ENCODE measurements at regions not wholly inside any gene's neighbourhood (a gene's known extent, or its start where the extent isn't known, plus 50 kb on each side); places are given as distances from the start of the nearest gene placed in this dataset.

DNA sequence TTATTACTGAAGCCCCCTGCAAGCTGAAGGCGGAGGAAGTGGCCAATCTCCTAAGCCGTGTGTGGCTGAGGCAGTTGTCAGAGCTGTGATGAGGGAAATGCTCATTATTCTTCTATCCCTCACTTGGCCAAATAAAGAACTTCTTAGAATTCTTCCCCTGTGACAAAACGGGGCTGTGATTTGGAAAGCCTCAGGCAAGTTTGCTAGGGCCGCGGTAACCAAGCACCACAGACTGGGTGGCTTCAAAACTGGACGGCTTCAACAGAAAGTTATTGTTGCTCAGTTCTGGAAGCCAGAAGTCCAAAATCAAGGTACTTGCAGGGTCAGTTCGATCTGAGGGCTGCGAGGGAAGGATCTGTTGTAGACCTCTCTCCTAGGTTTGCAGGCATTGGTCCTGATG, 72.3 kb upstream of the STEAP1B start:
- DNase-seq = no peak
- intact Hi-C loops (cut with DNase I) = no loop called here

DNA sequence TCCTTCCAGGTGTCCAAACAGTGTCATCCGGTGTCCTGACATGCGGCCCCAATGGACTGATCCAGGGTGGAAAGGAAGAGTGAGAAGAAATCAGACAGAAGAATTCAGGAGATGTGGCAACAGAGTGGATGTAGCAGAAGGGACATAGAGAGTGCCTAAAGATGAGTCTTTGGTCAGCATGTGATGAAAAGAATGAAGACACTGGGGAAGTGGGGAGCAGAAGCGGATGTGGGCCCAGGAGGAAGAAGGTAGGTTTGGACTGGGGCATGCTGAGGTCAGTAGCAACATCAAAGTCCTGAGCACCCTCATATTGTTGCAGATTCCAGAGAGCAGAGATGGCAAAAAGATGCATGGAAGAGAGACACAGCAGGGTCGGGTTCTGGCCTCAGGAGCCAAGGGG, 71.8 kb upstream of the STEAP1B start:
- intact Hi-C loops (cut with DNase I) = no loop called here
- DNase-seq = peak in 2 of 42 donors; percentile 25 to 30

DNA sequence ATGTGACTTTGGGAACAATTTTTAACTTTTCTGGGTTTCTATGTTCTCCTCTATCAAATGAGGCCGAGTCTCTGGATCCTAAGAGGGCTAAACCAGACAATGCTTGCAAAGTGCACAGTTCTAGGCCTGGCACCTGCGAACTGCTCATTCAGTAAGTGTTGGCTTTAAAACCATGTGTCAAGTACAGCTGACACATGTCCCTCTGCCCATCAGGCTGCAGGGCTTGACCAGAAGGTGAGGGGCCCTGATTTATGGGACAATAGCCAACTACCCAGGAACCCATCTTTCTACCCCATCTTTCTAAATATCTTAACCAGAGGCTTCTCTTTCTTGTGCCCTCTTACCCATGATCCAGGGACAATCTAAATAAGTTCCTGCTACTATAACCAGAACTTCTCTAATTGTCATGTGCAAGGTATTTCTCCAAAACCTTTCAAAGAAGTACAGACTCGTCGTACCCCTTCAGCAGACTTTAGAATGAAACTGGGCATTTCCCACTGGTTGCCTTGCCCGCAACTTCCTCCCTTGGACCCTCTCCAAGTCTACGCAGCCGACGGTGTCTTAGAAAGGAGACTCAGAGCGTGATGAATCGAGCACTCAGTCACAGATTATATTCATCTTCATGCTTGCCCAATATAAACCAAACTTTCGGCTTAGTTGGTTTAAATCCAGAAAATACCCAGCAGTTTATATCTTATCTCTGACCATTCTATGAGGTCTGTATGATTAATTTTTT, 69.8 kb upstream of the STEAP1B start:
- intact Hi-C loops (cut with DNase I) = no loop called here
- peak in 13 of 42 donors; percentile 20 to 57 (median 37) for DNase-seq

DNA sequence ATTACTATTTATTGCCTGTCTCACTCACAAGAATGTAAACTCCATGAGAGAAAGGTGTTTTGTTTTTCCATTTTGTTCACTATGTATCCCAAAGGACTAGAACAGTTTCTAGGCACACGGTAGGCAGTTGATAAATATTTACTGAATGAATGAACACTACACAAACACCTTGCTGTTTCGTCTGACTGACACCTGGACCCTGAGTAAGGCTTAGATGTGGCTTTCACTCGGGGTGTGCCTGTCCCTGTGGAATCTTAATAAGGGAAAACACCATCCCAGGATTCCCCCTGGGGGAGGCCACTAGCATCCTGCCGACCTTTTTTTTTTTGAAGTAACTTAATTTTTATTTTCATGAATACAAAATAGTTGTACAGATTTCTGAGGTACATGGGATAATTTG, 66.6 kb upstream of the STEAP1B start:
- DNase-seq = no peak
- intact Hi-C loops (cut with DNase I) = no loop called here

DNA sequence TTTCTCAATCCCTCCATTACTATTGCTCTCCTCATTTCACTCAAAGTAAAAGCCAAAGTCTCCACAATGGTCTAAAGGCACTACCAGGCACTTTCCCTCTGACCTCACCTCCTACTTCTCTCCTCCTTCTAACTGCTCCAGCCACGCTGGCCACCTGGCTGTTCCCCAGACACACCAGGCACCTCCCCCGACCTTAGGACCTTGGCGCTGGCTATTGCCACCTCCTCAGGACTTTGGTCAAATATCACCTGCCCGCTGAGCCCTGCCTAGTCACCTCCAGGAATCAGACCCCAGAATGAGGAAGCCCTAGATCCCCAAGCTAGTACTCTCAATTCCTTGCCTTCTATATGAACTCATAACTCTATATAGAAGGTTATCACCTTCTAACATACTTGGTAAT, 66.2 kb upstream of the STEAP1B start:
- intact Hi-C loops (cut with DNase I) = no loop called here

DNA sequence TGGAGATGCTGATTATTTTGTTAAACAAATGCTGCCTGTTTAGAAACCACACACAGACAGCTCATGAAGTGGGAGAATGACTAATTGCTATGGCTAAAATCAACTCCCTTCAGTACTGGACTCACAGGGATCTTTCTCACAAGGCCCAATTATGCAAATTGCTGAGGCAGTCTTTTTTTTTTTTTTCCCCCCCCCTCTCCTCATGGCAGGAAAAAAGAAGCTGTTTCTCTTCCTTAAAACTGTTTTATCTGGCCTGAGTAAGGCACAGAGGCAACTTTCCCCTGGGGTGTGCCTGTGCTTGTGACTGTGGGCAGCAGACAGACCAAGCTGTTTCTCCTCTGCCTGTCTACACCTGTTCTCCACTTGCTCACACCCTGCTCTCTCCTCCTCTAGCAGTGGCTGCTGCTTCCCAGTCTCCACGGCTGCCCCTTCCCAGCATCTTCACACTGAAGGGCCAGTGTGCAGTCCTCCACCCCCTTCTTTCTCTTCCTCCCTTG, 65.4 kb upstream of the STEAP1B start:
- peak in 6 of 42 donors; percentile 25 to 52 (median 36) for DNase-seq
- intact Hi-C loops (cut with DNase I) = no loop called here

More for the DNA sequence above, 66.2 kb upstream of the STEAP1B start:
- DNase-seq = no peak

DNA sequence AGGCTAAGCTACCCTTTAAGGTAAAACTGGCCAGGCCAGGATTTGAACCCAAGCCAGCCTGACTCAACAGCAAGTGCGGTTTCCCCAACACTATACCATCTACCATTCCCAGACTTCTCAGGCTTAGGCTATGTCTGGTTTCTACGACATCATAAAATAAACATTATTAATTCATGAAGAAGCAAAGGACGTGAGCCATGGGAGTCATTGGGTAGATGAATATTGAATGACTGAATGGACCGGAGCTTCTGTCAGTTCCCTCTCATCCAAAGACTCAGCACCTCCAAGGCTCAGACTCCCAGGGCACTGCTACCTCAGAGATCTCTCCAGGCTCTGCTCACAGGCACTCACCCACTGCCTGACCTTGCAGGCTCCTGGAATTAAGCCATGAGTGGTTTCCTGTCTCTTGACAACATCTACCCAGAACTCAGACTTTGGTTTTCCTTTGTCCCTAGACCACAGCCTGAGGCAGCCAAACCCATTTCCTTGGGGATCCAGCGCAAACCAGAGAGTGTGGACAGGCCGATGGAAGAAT, 64.6 kb upstream of the STEAP1B start:
- intact Hi-C loops (cut with DNase I) = loop anchor here (5.0 kb wide), 1 partner anchor 163 kb away; the partner anchor contains the start of gene IL6
- DNase-seq = peak in 7 of 42 donors; percentile 4 to 36 (median 21)

DNA sequence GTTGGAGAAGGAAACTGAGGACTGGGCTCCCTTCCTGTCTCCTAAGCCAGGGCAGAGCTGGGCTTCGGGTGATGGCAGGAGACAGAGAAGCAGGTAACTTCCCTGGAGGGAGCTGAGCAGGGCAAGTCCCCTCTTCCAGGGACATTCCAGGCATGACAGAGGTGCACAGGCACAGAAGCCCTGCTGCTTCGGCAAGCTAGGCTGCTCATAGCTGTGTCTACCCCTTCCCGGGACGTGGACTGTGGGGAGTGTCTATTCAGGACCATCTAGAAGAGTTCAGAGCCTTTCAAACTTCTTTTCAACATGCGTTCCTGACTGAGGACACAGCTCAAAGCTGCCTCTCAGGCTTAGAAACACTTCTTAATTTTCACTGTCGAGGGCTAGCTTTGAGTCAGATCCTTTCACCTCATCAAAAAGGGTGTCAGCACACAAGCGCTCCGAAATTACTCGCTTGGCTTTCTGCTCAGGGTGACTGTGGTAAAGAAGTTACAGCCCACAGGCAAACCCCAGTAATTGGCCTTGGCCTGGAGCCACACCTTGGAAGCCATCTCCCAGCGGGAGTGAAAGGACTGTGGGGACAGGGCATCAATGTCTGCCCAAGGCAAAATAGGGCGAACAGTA, 63.7 kb upstream of the STEAP1B start:
- intact Hi-C loops (cut with DNase I) = loop anchor here (5.0 kb wide), 1 partner anchor 164 kb away; the partner anchor contains the start of gene IL6

DNA sequence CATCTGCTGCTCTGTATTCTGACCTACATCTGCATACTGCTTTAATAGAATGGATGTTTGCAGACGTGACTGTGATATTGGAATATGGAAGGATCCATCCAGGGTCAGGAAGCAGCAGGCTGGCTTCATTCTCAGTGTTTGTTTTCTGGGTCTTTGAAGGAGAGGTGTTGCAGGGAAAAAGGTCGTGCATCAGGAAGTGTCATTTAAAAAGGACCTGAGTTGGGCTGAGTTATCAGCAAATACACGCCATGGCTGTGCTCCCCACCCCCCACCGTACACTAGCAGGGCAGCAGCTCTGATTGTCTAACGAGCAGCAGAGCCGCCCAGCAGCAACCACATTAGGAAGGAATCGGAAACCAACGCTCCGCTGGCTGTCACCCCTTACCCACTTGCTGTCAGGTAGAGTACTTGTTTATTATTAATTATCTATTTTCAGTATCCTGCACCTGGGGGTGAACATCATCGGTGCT, 63.1 kb upstream of the STEAP1B start:
- intact Hi-C loops (cut with DNase I) = loop anchor here (5.0 kb wide), 1 partner anchor 164 kb away; the partner anchor contains the start of gene IL6
- peak in 19 of 42 donors; percentile 21 to 66 (median 35) for DNase-seq

More for the DNA sequence above, 63.7 kb upstream of the STEAP1B start:
- peak in 4 of 42 donors; percentile 19 to 49 (median 24) for DNase-seq

DNA sequence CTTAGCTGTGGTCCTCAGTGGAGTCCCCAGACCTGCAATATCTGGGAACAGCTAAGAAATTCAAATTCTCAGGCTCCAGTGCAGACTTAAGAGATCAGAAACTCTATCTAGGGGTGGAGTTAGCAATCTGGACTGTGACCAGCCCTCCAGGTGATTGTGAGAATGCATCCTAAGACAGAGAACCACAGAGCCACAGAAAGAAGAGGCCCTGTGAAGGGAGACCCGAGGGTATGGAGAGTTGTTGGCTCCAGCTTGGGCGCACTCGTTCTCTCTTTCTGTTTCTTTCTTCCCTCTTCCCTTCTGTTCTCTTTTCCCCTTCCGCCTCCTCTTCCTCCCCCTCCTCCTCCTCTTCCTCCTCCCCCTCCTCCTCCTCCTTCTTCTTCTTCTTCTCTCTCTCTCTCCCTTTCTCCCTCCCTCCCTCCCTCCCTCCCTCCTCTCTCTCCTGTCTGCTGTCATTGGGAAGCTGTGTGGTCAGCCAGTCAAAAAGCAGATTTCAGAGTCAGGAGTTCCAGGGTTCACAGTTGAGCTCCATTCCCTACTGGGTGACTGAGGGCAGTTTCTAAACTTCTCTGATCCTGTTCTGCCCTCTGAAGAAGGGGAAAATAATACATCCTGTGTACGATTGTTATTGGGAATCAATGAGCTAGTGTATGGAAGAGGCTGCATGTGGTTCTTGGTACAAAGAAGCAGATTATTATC, 62.1 kb upstream of the STEAP1B start:
- DNase-seq = peak in 1 of 42 donors; percentile 30
- intact Hi-C loops (cut with DNase I) = loop anchor here (5.0 kb wide), 1 partner anchor 165 kb away; the partner anchor contains the start of gene IL6

DNA sequence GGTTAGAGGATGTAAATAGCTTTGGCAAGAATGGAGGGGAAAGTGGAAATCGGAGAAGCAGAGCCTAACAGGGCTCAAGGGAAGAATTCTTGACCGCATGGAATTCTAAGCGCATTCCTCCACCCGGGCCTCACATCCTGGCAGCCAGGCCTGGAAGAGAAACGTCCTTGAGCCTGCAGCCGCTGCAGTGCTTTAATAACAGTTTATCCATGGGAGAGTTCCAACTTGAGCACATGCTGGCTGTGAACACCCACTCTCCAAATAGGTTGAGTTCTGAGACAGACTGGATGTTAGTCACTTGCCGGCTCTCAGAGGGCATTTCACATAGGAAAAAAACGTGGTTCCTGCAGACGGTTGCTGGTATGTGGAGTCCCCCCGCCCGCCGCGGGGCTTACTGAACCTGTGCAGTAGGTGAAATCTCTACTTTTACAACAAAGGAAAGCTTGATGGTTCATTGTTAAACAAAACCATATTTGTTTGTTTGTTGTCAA, 61.4 kb upstream of the STEAP1B start:
- peak in 10 of 42 donors; percentile 6 to 47 (median 19) for DNase-seq
- intact Hi-C loops (cut with DNase I) = loop anchor here (5.0 kb wide), 1 partner anchor 166 kb away; the partner anchor contains the start of gene IL6

DNA sequence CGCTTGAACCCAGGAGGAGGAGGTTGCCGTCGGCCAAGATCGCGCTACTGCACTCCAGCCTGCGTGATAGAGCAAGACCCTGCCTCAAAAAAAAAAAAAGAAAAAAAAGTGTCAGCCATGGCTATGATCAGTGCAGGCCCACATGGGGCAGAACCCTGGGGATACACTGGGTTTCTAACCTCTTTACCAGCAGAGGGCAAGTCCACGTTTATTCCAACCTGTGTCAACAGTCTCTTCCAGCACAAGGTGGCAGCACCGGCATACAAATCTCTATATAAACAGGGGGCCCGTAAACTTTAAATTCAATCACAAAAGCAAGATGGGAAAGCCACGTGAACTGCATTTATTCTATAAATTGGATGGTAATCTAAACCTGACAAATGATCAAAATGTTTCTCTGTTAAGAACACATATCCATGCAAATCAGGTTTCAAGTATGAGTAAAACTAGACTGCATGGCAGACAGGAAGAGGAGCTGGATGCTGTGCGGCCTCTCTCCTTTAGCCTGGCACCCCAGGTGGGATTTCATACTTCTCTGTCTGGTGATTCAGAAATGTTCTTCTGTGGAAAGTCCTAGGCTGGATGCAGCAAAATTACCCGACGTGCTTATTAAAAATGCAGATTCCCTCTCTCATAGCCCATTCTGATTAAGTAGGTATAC, 60.0 kb upstream of the STEAP1B start:
- intact Hi-C loops (cut with DNase I) = loop anchor here (5.0 to 10.0 kb wide), 2 partner anchors 167 to 495 kb away; partner anchors contain the start of gene IL6
- peak; percentile 35 to 86 (median 72) for DNase-seq

DNA sequence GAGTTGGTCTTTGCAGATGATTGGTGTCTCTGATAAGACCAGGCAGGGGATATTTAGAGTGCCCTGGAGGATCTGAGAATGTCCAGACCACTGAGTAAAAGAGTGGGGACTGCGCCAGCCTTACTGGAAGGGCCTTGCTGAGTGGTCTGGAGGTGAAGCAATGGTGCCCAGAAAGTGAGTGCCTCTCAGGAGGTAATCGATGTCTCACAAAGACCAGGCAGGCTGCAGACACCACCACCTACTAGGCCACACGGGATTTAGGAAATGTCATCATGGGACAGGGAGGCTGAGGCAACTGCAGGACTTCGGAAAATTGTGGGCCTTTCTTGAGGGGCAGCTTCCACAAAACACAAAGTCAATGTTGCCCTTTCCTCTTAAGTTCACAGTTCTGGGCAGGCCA, 57.2 kb upstream of the STEAP1B start:
- intact Hi-C loops (cut with DNase I) = loop anchor here (10.0 kb wide), 1 partner anchor 498 kb away; no protein-coding TSS in a partner anchor
- peak in 1 of 42 donors; percentile 15 for DNase-seq

DNA sequence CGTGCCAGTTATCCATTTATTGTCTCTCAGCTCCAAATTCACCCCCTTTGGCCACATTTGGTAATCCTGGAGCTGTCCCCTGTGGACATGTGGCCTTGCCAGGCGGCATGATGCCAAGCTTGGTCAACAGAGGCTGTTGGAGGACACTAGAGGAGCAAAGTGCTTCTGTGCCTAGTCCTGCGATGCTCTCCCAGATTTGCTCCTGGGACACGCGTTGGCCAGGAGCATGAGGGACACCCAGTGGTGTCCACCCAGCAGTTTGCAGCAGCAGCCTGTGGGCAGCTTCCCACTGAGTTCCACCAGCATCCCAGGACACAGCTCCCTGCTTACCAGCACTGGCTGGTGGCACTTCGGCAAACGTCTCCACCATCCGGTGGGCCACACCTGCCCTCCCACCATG, 55.5 kb upstream of the STEAP1B start:
- DNase-seq = peak in 1 of 42 donors; percentile 26
- intact Hi-C loops (cut with DNase I) = loop anchor here (10.0 kb wide), 1 partner anchor 499 kb away; no protein-coding TSS in a partner anchor

DNA sequence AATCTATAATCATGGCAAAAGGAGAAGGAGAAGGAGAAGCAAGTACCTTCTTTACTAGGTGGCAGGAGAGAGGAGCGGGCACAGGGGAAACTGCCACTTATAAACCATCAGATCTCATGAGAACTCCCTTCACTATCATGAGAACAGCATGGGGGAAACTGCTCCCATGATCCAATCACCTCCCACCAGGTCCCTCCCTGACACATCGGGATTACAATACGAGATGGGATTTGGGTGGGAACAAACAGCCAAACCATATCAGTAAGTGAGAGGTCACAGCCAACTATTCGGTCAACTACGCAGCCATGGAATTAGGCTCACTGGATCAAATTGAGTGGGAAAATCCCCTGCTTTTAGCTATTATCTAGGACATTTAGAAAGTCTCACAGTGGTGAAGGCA, 54.2 kb upstream of the STEAP1B start:
- no peak for DNase-seq
- intact Hi-C loops (cut with DNase I) = loop anchor here (10.0 kb wide), 1 partner anchor 501 kb away; no protein-coding TSS in a partner anchor

DNA sequence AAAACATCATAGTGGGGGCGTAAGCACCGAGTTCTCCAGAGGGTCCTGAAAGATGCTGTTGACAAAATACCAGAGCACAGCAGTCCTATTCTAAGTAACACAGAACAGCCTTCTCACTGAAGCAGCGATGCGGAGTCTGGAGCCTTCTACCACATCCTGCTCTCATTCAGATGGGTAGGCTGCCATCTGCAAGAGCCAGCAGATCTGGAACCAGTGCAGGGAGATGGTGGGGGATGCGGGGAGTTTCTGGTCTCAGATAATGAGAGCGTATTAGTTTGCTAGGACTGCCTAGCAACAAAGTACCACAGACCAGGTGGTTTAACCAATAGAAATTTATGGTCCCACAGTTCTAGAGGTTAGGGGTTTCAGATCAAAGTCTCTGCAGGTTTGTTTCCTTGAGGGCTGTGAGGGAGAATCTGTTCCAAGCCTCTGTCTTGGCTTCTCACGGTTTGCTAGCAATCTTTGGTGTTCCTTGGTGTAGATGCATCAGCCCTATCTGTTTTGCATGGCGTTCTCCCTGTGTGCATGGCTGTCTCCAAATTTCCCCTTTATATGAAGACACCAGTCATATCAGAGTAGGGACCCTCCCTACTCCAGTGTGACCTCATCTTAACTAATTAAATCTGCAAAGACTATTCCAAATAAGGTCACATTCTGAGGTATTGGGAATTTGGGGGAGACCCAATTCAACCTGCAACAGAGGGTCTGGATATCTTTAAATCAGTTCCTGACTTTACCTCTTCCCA, 52.0 kb upstream of the STEAP1B start:
- intact Hi-C loops (cut with DNase I) = loop anchor here (10.0 kb wide), 1 partner anchor 503 kb away; no protein-coding TSS in a partner anchor

DNA sequence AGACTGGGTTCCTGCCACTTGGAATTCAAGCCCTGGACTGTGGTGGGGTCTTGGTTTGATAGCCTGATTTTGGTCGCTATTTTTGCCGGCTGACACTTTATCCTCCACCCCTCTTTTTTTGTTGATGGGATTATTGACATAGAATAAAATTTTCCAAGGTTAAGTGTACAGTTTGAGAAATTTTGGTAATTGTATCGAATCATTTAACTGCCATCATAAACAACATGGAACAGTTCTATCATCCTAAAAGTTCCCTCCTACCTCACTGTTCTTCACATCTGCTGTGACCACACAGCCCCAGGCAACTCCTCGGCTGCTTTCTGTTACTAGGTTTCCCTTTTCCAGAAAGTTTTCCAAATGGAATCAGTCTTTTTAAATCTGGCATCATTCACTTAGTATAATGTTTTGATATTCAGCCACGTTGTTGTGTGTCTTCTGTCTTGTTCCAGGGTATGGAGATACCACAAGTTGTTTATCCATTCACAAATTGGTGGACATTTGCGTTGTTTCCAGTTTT, 50.6 kb upstream of the STEAP1B start:
- intact Hi-C loops (cut with DNase I) = loop anchor here (10.0 kb wide), 1 partner anchor 504 kb away; no protein-coding TSS in a partner anchor
- no peak for DNase-seq

More for the DNA sequence above, 52.0 kb upstream of the STEAP1B start:
- no peak for DNase-seq

Measured in head of caudate nucleus (tissue), 42 donors.